Peyer's patch (tissue), 4 donors: ENCODE measurements at regions not wholly inside any gene's neighbourhood (a gene's known extent, or its start where the extent isn't known, plus 50 kb on each side); places are given as distances from the start of the nearest gene placed in this dataset.

ENCODE experiments used
- DNase-seq, 3 donors: peaks; one replicate each; pipeline ENCODE4 v3.0.0-alpha.2; 2017 to 2019
- H3K27ac ChIP-seq, 4 donors: fragments of 200-600 bp; sonication (generic); one replicate each; pipeline ENCODE4 v1.5.1; 2016 to 2019
- H3K27me3 ChIP-seq, 2 donors: fragments of 200-600 bp; sonication (generic); one replicate each; pipeline ENCODE4 v1.5.1; 2019
- H3K36me3 ChIP-seq, 3 donors: fragments of 200-600 bp; sonication (generic); one replicate each; pipeline ENCODE4 v1.5.1; 2016 to 2019
- H3K4me1 ChIP-seq, 4 donors: fragments of 200-600 bp; sonication (generic); one replicate each; pipeline ENCODE4 v1.5.1; 2016 to 2019
- H3K4me3 ChIP-seq, 4 donors: fragments of 200-600 bp; sonication (generic); 1 replicate in 3 of 4; 2 replicates in 1 of 4; pipeline ENCODE4 v1.5.1; 2016 to 2019; ENCODE audit warnings: mild to moderate bottlenecking in 1 of 4
- H3K9me3 ChIP-seq, 4 donors: fragments of 200-600 bp; sonication (generic); one replicate each; pipeline ENCODE4 v1.5.1; 2016 to 2019; ENCODE audit warnings: mild to moderate bottlenecking in 1 of 4
- POLR2A ChIP-seq, 2 donors: fragments of 450-650 bp; IDR thresholded peaks; one replicate each; pipeline ENCODE4 v1.5.1; 2017; ENCODE audit warnings: antibody characterized with exemption in 2 of 2, mild to moderate bottlenecking in 2 of 2, moderate library complexity in 2 of 2
- TF ChIP-seq, protein P1 (sequence below), 6 experiments: fragments of 450-650 bp in 4 of 6; fragments of 200-600 bp in 2 of 6; sonication (generic) in 1 of 6; IDR thresholded peaks; one replicate each; pipeline ENCODE4 v1.5.1; 2017 to 2019; ENCODE audit warnings: antibody characterized with exemption in 6 of 6, mild to moderate bottlenecking in 3 of 6, moderate library complexity in 1 of 6

DNA sequence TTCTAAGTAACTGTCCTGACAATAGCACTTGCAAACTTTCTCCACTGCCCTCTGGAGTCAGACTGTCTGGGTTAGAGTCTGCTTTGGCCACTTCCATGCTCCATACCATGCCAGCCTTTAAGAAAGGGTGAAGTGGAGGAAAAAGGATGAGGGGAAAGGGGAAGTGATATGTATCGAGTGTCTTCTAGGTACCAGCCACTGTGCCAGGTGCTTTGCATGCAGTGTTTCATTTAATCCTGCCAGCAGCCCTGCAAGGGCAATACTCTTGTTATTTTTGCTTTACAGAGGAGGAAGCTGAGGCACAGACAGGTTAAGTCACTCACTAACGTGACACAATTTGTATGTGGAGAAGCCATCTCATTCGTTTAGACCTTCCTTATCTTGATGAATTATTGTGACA is 55.6 kb downstream of the RTL9 start:
- Histone ChIP-seq H3K27me3 (no peaks in the 10 kb centered on the region), H3K9me3 (no peaks in the 10 kb centered on the region), H3K4me3 (no peak overlapping the region), H3K4me1 (no peaks in the 10 kb centered on the region), H3K27ac (no peak overlapping the region), H3K36me3 (no peaks in the 10 kb centered on the region)
- DNase-seq, result no peak
- TF ChIP-seq, protein P1, sequence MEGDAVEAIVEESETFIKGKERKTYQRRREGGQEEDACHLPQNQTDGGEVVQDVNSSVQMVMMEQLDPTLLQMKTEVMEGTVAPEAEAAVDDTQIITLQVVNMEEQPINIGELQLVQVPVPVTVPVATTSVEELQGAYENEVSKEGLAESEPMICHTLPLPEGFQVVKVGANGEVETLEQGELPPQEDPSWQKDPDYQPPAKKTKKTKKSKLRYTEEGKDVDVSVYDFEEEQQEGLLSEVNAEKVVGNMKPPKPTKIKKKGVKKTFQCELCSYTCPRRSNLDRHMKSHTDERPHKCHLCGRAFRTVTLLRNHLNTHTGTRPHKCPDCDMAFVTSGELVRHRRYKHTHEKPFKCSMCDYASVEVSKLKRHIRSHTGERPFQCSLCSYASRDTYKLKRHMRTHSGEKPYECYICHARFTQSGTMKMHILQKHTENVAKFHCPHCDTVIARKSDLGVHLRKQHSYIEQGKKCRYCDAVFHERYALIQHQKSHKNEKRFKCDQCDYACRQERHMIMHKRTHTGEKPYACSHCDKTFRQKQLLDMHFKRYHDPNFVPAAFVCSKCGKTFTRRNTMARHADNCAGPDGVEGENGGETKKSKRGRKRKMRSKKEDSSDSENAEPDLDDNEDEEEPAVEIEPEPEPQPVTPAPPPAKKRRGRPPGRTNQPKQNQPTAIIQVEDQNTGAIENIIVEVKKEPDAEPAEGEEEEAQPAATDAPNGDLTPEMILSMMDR (IDR thresholded peaks at IDR 0.05), result no peak

DNA sequence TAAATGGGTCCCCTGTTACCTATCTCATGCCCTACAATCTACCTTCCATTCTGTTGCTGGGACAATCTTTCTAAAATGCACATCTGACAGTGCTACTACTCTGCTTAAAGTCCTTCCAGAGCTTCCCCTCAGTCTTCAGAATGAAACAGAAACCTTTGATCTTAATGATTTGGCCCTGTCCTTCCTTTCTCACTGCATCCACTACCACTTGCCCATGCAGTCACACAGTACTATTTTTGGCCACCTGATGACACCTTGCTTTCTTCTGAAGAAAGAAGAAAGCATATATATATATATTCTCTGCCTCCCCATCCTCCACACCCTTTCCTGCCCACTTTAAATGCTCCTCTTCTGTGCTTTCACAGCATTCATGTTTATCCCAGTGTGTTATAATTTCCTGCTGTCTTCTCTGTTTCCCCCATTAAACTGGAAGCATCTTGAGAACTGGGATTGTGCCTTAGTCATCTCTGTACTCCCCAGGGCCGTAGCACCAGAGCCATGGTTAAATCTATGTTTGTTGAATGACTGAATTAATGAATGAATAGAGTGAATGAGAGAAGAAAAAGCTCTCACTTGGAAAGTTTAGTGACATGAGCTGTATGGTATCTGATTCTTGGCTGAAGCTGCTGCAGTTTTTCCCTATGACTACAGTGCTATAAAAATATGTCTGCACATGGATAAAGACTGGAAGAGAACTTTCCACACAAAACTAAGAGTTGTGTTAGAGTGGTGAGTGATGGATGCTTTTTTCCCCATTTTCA is 56.2 kb downstream of the RTL9 start:
- TF ChIP-seq POLR2A (IDR thresholded peaks at IDR 0.05), result no peak
- TF ChIP-seq, protein P1 (IDR thresholded peaks at IDR 0.05), result no peak
- H3K4me3 ChIP-seq, result no peak overlapping the region
- H3K27me3 ChIP-seq, result no peaks in the 10 kb centered on the region
- no peaks in the 10 kb centered on the region for H3K9me3 ChIP-seq
- DNase-seq, result no peak
- no peak overlapping the region for H3K27ac ChIP-seq
- H3K4me1 ChIP-seq, result no peaks in the 10 kb centered on the region
- H3K36me3 ChIP-seq, result no peaks in the 10 kb centered on the region

DNA sequence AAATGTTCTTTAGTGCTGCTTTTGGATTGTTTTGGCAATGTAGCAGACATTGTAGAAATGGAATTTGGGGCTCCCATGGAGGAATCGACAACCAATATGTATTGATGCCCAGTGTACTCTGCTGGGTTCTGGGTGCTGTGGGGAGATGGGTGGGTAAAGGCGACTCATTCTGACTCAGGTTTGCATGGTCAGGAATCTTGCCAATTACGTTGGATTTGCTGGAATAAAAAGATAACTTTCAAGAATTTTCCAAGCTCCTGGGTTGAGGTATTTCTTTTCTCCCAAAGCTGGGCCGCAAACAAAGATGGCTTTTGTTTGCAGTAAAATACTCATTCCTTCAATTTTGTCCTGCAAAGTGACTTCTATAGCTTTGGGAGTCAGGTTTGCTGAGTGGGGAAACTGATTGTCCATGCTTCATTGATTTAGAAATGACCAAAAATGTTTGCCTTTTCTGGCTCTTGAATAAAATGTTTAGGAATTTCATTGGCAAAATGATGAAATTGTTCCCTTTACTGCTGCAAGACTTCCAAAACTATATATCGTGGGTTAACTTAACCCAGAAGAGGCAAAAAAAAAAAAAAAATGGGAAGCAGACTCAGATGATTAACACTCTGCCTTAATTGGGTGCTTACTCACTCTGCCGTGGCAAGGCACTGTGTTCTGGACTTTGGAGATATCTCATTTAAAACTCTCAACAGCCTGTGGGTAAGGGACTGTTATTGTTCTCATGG is 57.0 kb downstream of the RTL9 start:
- no peaks in the 10 kb centered on the region for H3K36me3 ChIP-seq
- H3K27me3 ChIP-seq, result no peaks in the 10 kb centered on the region
- DNase-seq, result no peak
- H3K9me3 ChIP-seq, result no peaks in the 10 kb centered on the region
- H3K4me1 ChIP-seq, result no peaks in the 10 kb centered on the region
- no peak for TF ChIP-seq POLR2A (IDR thresholded peaks at IDR 0.05)
- TF ChIP-seq, protein P1 (IDR thresholded peaks at IDR 0.05), result no peak
- no peak overlapping the region for H3K4me3 ChIP-seq
- no peak overlapping the region for H3K27ac ChIP-seq

DNA sequence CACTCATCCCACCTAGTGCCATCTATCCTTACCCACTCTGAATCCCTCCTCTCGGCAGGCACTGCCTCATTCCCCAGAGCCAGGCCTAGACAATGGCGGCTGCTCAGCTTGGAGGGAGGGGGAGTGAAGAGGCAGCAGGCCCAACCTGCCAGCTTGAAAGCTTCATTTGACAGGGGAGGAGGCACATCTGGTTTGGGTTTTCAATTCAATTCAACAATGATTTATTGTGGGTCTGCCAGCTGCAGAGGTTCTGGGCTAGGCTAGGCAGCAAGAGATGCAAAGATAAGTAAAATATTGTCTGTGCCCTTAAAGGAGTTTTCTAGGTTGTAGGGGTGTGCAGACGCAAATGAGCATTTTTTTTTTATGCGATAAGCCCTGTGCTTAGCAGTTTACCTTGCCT is 58.5 kb downstream of the RTL9 start:
- DNase-seq, result no peak
- H3K36me3 ChIP-seq, result no peaks in the 10 kb centered on the region
- no peak overlapping the region for H3K27ac ChIP-seq
- no peak for TF ChIP-seq POLR2A (IDR thresholded peaks at IDR 0.05)
- TF ChIP-seq, protein P1 (IDR thresholded peaks at IDR 0.05), result no peak
- no peak overlapping the region for H3K4me3 ChIP-seq
- no peaks in the 10 kb centered on the region for H3K9me3 ChIP-seq
- no peaks in the 10 kb centered on the region for H3K4me1 ChIP-seq
- H3K27me3 ChIP-seq, result no peaks in the 10 kb centered on the region

DNA sequence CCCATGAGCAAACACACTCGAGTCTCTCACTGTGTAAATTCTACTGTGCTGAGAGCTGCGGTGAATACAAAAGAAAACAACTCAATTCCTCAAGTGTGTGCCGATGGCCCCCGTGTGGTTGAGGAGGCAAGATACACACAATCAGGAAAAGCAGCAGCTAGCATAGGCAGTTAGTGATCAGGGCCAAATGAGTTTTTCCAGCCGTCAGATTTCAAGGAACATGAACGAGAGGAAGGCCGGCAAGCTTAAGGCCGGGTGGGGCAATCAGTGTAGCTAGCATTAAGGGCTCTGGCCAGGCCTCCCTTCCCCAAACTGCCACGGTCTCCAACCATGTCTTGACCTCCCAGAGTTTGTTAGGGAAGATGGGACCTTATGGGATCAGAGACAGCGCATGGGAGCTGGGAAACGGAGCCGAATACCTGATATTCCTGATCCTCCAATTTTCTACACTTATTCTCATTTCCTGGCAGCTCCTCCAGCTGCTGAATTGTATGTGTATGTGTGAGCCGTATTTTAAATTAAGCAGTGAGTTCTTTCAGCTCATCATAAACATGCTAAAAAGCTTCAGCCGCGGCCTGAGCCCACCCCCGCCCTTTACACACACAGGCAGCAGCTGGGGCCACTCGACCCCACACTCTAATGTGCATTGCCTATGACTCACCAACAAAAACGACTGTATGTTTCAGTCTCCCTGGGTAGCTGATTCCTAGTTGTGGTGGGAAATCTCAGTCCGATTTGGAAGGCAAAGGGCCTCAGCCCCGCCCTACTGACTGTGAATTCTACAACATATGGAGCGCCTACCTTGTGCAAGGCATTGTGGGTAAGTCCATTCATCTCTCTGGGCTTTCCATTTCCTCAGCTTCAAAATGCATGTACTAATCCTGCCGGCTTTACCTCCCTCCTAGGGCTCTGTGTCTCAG is 59.9 kb downstream of the RTL9 start:
- no peak for DNase-seq
- Histone ChIP-seq H3K9me3 (no peaks in the 10 kb centered on the region), H3K4me1 (no peaks in the 10 kb centered on the region), H3K36me3 (no peaks in the 10 kb centered on the region), H3K27ac (no peak overlapping the region), H3K27me3 (no peaks in the 10 kb centered on the region), H3K4me3 (no peak overlapping the region)
- TF ChIP-seq, protein P1 (IDR thresholded peaks at IDR 0.05), result peak in 3 of 6 experiments; percentile 17 to 31 (median 24)
- no peak for TF ChIP-seq POLR2A (IDR thresholded peaks at IDR 0.05)
